ENCODE measurements at regions not wholly inside any gene's neighbourhood (a gene's known extent, or its start where the extent isn't known, plus 50 kb on each side); places are given as distances from the start of the nearest gene placed in this dataset.

DNA sequence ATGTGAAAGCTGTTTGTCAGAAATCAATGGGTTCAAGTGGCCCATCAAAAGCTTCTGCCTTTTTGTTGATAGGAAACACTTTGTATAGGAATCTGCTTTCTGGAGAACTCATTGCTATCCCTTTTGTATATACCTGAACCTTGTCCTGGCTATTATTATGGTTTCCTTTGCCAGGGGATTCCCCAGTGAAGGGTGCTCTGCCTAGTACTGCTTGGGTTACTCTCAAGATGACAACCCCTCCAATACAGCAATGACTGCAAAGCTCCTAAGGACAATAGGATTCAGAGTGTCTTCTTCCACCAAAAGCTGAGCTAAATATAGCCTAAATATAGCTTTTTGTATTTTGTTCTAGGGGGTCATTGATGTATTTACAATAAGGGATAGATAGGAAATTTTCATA, 54.0 kb upstream of the PTPRK start:
- no peak overlapping the region for H3K27ac ChIP-seq (ENCODE audit: low read length)
- no peaks in the 10 kb centered on the region for H3K79me2 ChIP-seq (ENCODE audit: low read length)
- peaks cover 31% of the 10 kb centered on the region for H3K4me1 ChIP-seq (ENCODE audit: insufficient read depth, low read length)
- H4K20me1 ChIP-seq (ENCODE audit: low read length), result no peaks in the 10 kb centered on the region
- H3K9ac ChIP-seq (ENCODE audit: low read length), result no peak overlapping the region
- ATAC-seq (no peak), DNase-seq (no peak)
- no peak overlapping the region for H3K4me3 ChIP-seq (ENCODE audit: low read length)
- no peaks in the 10 kb centered on the region for H3K9me3 ChIP-seq (ENCODE audit: low read length)
- no peaks in the 10 kb centered on the region for H3K9me2 ChIP-seq (replicated peaks; ENCODE audit: low read length)
- H3K27me3 ChIP-seq (ENCODE audit: low read length), result no peaks in the 10 kb centered on the region
- no peak overlapping the region for H2AFZ ChIP-seq (ENCODE audit: low read length)
- ChIA-PET POLR2A (ENCODE audit: unreplicated experiment) (no interaction called here), CTCF (no interaction called here)
- BruUV-seq (replicated peaks), result no TSS peak
- peaks cover 9% of the 10 kb centered on the region for H3F3A ChIP-seq (ENCODE audit: low read length, unreplicated experiment)
- no peaks in the 10 kb centered on the region for H3K36me3 ChIP-seq (ENCODE audit: low read depth, low read length)
- intact Hi-C loops (cut with micrococcal nuclease), result no loop called here
- no peak overlapping the region for H3K4me2 ChIP-seq (ENCODE audit: low read length)
- TF ChIP-seq EZH2 (IDR thresholded peaks at IDR 0.05; ENCODE audit: low read length, unreplicated experiment), result no peak
- TF ChIP-seq, protein P1, sequence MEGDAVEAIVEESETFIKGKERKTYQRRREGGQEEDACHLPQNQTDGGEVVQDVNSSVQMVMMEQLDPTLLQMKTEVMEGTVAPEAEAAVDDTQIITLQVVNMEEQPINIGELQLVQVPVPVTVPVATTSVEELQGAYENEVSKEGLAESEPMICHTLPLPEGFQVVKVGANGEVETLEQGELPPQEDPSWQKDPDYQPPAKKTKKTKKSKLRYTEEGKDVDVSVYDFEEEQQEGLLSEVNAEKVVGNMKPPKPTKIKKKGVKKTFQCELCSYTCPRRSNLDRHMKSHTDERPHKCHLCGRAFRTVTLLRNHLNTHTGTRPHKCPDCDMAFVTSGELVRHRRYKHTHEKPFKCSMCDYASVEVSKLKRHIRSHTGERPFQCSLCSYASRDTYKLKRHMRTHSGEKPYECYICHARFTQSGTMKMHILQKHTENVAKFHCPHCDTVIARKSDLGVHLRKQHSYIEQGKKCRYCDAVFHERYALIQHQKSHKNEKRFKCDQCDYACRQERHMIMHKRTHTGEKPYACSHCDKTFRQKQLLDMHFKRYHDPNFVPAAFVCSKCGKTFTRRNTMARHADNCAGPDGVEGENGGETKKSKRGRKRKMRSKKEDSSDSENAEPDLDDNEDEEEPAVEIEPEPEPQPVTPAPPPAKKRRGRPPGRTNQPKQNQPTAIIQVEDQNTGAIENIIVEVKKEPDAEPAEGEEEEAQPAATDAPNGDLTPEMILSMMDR (conservative IDR thresholded peaks at IDR 0.05; ENCODE audit: low read depth, low read length), result no peak
- TF ChIP-seq EZH2phosphoT487 (IDR thresholded peaks at IDR 0.05; ENCODE audit: borderline replicate concordance, low read length), result no peak

DNA sequence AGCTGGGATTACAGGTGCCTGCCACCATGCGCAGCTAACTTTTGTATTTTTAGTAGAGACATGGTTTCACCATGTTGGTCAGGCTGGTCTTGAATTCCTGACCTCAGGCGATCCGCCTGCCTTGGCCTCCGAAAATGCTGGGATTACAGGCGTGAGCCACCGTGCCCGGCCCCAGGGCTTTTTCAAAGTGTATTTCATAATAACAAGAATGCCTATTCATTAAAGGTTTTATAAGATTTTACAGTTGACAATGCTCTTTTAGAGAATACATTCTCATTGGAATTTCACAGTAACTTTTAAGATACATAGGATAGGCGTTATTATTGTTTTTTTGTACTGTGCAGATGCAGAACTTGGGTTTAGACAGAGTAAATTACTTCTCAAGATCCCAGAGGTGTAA, 52.6 kb upstream of the PTPRK start:
- ChIA-PET POLR2A (ENCODE audit: unreplicated experiment) (no interaction called here), CTCF (no interaction called here)
- TF ChIP-seq EZH2 (IDR thresholded peaks at IDR 0.05; ENCODE audit: low read length, unreplicated experiment) (no peak), EZH2phosphoT487 (IDR thresholded peaks at IDR 0.05; ENCODE audit: borderline replicate concordance, low read length) (no peak)
- TF ChIP-seq, protein P1 (conservative IDR thresholded peaks at IDR 0.05; ENCODE audit: low read depth, low read length), result no peak
- intact Hi-C loops (cut with micrococcal nuclease), result no loop called here
- Histone ChIP-seq H3K27ac (ENCODE audit: low read length) (no peak overlapping the region), H3K9me3 (ENCODE audit: low read length) (no peaks in the 10 kb centered on the region), H3K9ac (ENCODE audit: low read length) (no peak overlapping the region), H3K4me1 (ENCODE audit: insufficient read depth, low read length) (peaks cover 44% of the 10 kb centered on the region), H3K27me3 (ENCODE audit: low read length) (no peaks in the 10 kb centered on the region), H3K4me2 (ENCODE audit: low read length) (no peak overlapping the region), H3K79me2 (ENCODE audit: low read length) (no peaks in the 10 kb centered on the region), H3K4me3 (ENCODE audit: low read length) (no peak overlapping the region), H2AFZ (ENCODE audit: low read length) (no peak overlapping the region), H3K9me2 (replicated peaks; ENCODE audit: low read length) (no peaks in the 10 kb centered on the region), H3K36me3 (ENCODE audit: low read depth, low read length) (no peaks in the 10 kb centered on the region), H4K20me1 (ENCODE audit: low read length) (no peaks in the 10 kb centered on the region), H3F3A (ENCODE audit: low read length, unreplicated experiment) (peaks cover 9% of the 10 kb centered on the region)
- DNase-seq (no peak), ATAC-seq (no peak)
- no TSS peak for BruUV-seq (replicated peaks)

DNA sequence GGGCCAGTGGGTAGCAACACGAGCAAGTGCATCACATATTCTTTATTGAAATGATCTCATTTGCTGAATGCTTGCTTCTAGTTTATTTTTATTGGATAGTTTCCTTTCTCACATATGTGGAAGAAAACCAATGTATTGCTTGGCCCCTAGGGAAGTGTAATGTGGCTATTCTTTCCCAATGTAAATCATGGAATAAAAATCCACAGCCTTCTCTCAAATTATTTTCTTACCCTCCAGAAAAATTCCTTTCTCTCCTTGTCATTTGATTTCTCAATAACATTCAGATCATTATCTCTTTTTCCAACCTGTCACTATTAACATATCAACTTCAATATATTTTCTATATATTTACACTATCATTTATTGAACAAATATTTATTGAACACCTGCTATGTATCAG, 51.9 kb upstream of the PTPRK start:
- no peaks in the 10 kb centered on the region for H3K9me2 ChIP-seq (replicated peaks; ENCODE audit: low read length)
- intact Hi-C loops (cut with micrococcal nuclease), result no loop called here

More for the DNA sequence above, 51.9 kb upstream of the PTPRK start:
- BruUV-seq (replicated peaks), result no TSS peak
- Histone ChIP-seq H3K27ac (ENCODE audit: low read length) (no peak overlapping the region), H3K9me3 (ENCODE audit: low read length) (no peaks in the 10 kb centered on the region), H3K36me3 (ENCODE audit: low read depth, low read length) (no peaks in the 10 kb centered on the region), H3K4me1 (ENCODE audit: insufficient read depth, low read length) (peaks cover 52% of the 10 kb centered on the region), H3K4me3 (ENCODE audit: low read length) (no peak overlapping the region), H3K4me2 (ENCODE audit: low read length) (peak overlapping the region; percentile 34; the same call in 1 of the 2 replicates), H3K79me2 (ENCODE audit: low read length) (no peaks in the 10 kb centered on the region), H4K20me1 (ENCODE audit: low read length) (no peaks in the 10 kb centered on the region), H3K9ac (ENCODE audit: low read length) (no peak overlapping the region), H3K27me3 (ENCODE audit: low read length) (no peaks in the 10 kb centered on the region), H3F3A (ENCODE audit: low read length, unreplicated experiment) (peaks cover 9% of the 10 kb centered on the region), H2AFZ (ENCODE audit: low read length) (no peak overlapping the region)
- TF ChIP-seq EZH2 (IDR thresholded peaks at IDR 0.05; ENCODE audit: low read length, unreplicated experiment) (no peak), EZH2phosphoT487 (IDR thresholded peaks at IDR 0.05; ENCODE audit: borderline replicate concordance, low read length) (no peak)
- TF ChIP-seq, protein P1 (conservative IDR thresholded peaks at IDR 0.05; ENCODE audit: low read depth, low read length), result no peak
- no peak for ATAC-seq
- POLR2A ChIA-PET (ENCODE audit: unreplicated experiment), result no interaction called here
- CTCF ChIA-PET, result no interaction called here
- DNase-seq, result peak; percentile 39
